GM20431 (cell line): ENCODE measurements at regions not wholly inside any gene's neighbourhood (a gene's known extent, or its start where the extent isn't known, plus 50 kb on each side); places are given as distances from the start of the nearest gene placed in this dataset.
"Not testable (repeated sequence)": the region's sequence is repeated elsewhere in the genome, so short reads cannot be mapped to it uniquely, and the experiment has no call there.

Experiments used
- in situ Hi-C: fragments of 300-500 bp; cut with MseI, MboI; formaldehyde crosslinking; loops from one replicate; pipeline ENCODE4 v1.15.0; 2020; ENCODE audit warnings: low sequenced_read_pairs; ENCODE audit not compliant: unreplicated experiment

DNA sequence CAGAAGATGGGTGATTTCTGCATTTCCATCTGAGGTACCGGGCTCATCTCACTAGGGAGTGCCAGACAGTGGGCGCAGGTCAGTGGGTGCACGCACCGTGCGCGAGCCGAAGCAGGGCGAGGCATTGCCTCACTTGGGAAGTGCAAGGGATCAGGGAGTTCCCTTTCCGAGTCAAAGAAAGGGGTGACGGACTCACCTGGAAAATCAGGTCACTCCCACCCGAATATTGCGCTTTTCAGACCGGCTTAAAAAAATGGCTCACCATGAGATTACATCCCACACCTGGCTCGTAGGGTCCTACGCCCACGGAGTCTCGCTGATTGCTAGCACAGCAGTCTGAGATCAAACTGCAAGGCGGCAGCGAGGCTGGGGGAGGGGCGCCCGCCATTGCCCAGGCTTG is 194.0 kb downstream of the PARM1 start:
- in situ Hi-C loops = not testable (repeated sequence)

DNA sequence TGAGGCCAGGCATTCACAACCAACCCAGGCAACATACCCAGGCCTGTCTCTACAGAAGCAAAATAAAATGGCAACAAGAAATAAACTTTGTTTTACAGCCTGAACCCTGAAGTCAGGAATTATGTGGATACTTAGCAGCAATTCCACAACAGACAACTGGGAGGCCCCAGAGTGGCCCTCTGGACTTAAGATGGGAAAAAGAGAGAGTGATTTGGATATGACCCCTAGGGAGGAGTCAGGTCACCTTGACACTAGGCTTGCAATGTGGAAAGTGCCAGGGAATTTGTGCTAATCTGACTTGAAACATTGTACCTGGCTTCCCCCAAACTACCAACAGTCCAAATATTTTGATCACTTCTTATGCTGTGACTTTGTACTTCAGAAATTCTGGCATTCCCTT is 193.1 kb downstream of the PARM1 start:
- in situ Hi-C loops = no loop called here

DNA sequence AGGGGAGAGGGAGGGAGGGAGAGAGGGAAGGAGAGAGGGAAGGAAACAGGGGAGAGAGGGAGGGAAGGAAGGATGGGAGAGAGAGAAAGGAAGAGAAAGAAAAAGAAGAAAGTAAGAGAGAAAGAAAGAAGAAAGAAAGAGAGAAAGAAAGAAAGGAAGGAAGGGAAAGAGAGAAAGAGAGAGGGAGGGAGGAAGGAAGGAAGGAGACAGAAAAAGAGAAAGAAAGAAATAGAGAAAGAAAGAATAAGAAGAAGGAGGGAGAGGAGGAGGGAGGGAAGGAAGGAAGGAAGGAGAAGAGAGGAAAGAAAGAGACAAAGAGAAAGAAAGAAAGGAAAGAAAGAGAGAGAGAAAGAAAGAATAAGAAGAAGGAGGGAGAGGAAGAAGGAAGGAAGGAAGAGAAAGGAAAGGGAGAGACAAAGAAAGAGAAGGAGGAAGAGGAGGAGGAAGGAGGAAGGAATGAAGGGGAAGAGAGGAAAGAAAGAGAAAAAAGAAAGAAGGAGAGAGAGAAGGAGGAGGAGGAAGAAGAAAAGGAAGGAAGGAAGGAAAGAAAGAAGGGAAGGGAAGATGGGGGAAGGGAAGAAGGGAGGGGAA is 189.6 kb downstream of the PARM1 start:
- in situ Hi-C loops = no loop called here

DNA sequence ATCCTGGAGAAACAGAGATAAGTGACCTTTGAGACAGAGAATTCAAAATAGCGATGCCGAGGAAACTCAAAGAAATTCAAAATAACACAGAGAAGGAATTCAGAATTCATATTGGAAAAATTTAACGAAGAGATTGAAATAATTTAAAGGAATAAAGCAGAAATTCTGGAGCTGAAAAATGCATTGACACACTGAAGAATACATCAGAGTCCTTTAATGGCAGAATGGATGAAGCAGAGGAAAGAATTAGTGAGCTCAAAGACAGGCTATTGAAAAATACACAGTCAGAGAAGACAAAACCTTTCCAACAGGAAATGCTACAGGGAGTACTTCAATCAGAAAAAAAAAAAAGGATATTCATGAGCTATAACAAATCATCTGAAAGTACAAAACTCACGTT is 185.8 kb downstream of the PARM1 start:
- in situ Hi-C loops = no loop called here

DNA sequence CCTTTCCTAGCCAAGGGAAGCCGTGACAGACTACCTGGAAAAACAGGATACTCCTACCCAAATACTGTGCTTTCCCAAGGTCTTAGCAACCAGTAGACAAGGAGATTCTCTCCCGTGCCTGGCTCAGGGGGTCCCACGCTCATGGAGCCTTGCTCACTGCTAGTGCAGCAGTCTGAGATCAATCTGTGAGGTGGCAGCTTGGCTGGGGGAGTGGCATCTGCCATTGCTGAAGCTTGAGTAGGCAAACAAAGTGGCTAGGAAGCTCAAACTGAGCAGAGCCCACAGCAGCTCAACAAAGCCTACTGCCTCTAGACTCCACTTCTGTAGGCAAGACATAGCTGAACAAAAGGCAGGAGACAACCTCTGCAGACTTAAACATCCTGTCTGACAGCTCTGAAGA is 177.1 kb downstream of the PARM1 start:
- in situ Hi-C loops = no loop called here

DNA sequence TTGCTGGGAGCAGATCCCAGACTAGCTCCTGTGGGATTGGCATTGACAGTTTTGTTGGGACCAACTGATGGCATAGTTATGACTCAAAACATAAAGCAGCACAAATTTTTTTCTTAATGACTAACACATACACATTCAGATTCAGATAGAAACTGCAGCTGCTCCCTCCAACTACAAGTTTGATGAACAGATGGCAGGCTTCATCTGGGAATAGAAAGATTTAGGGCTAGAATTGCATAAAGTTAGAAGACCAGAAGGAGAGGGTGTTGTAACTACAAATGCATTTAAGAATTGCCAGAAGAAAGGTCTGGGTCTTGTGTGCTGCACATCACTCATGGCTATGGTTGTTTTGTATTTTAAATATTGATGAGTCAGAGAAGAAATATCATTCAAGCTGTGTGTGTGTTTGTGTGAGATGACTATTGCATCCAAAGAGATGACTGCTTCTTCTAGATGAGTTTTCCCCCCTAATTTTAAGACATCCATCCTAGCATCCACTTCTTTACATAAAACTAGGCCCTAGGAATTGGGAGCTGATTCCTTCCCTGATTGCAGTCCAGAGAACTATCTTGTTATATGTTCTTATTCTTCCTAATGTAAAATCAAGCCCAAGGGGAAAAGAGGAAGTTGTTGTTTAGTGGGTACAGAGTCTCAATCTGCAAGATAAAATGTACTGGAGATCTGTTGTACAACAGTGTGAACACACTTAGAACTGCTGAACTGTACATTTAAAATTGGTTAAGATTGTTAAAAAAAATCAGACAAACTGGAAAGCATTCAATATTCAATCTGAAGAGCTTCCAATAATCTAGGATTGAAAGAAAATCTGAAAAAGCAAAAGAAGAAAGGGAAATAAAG is 175.1 kb downstream of the PARM1 start:
- in situ Hi-C loops = no loop called here

DNA sequence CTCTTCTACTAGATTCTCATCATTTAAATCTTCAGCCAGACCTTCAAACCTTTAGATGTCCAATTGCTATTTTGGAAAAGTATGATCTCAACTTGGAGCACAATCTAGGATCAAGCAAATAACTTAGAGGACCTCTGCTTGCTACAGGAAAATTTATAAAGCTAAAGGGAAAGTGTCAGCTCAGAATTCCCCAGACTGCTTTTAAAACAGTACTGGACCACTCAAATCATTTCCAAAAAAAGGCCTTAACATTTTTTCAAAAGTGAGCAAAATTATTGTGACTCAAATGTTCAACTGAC is 169.8 kb downstream of the PARM1 start:
- in situ Hi-C loops = no loop called here

DNA sequence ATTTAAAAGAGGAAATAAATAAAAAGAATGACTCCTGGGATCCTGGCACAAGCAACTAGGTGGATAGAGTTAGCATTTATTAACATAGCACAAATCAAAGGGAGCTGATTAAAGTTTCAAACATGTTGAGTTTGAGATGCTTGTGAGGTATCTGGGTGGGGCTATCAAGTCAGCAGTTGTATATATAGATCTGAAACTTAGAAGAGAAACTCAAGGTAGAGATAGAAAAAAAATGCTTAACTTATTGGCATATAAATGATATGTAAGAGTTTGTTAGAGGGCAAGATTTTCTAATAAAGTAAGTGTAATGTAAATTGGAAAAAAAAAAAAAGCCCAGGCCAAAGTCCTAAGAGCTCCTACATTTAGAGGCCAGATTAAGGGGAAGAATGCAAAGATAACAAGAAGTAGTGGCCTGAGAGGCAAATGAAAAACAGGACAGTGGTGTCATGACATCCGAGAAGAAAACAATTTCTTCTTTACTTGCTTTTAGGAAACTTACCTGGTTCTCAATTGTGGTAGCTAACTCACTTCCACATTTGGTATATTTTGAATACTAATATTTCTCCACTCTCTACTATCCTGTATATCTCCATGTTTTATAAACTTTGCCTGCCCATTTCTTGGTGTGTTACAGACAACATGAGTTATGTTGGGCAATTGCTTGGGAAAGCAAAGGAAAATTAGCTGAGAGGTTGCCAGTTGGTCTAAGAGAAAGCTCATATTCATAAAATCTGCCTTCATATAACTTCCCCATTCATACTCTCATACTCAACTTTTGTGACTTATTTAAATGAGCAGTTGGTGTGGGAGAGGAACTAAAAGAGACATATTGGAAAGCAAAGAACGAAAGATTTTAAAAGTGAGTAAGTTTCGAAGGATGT is 169.2 kb downstream of the PARM1 start:
- in situ Hi-C loops = no loop called here
